NT2/D1 (cell line): ENCODE measurements at regions not wholly inside any gene's neighbourhood (a gene's known extent, or its start where the extent isn't known, plus 50 kb on each side); places are given as distances from the start of the nearest gene placed in this dataset.

Source experiments
- SUZ12 ChIP-seq: IDR thresholded peaks from 2 replicates; pipeline ENCODE4 v1.6.1; 2011; ENCODE audit not compliant: insufficient read length, insufficient read depth; ENCODE audit errors: extremely low read depth
- YY1 ChIP-seq: IDR thresholded peaks from 2 replicates; pipeline ENCODE4 v1.6.1; 2011; ENCODE audit not compliant: insufficient read length, insufficient read depth
- ZNF274 ChIP-seq: IDR thresholded peaks from 2 replicates; pipeline ENCODE4 v1.6.1; 2011; ENCODE audit warnings: mild to moderate bottlenecking, low read depth, low read length

GRCh38 chr18:73274812-73275621, 407.2 kb upstream of the NETO1 start:
- TF ChIP-seq ZNF274 (no peak), YY1 (no peak), SUZ12 (no peak)
